ENCODE measurements at regions not wholly inside any gene's neighbourhood (a gene's known extent, or its start where the extent isn't known, plus 50 kb on each side); places are given as distances from the start of the nearest gene placed in this dataset.

DNA sequence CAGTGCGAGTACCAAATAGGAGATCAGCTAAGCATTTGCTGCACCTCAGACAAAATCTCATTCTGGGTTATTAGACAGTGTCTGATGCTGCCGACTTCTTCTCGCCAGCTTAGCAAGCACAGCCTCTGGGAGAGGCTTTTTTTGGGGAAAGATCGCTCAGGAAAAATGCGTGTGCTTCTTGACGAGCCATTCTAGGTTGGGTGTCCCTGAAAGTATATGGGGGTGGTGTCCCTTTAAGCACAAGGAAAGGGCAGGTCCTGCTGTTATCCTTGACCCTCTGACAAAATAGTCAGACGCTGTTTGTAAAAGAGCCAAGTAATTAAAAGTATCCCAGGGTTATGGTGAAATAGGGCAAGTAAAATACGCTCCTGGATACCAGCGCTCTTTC lies 540.1 kb upstream of the FZD8 start (continued):
- TF ChIP-seq, protein P1, sequence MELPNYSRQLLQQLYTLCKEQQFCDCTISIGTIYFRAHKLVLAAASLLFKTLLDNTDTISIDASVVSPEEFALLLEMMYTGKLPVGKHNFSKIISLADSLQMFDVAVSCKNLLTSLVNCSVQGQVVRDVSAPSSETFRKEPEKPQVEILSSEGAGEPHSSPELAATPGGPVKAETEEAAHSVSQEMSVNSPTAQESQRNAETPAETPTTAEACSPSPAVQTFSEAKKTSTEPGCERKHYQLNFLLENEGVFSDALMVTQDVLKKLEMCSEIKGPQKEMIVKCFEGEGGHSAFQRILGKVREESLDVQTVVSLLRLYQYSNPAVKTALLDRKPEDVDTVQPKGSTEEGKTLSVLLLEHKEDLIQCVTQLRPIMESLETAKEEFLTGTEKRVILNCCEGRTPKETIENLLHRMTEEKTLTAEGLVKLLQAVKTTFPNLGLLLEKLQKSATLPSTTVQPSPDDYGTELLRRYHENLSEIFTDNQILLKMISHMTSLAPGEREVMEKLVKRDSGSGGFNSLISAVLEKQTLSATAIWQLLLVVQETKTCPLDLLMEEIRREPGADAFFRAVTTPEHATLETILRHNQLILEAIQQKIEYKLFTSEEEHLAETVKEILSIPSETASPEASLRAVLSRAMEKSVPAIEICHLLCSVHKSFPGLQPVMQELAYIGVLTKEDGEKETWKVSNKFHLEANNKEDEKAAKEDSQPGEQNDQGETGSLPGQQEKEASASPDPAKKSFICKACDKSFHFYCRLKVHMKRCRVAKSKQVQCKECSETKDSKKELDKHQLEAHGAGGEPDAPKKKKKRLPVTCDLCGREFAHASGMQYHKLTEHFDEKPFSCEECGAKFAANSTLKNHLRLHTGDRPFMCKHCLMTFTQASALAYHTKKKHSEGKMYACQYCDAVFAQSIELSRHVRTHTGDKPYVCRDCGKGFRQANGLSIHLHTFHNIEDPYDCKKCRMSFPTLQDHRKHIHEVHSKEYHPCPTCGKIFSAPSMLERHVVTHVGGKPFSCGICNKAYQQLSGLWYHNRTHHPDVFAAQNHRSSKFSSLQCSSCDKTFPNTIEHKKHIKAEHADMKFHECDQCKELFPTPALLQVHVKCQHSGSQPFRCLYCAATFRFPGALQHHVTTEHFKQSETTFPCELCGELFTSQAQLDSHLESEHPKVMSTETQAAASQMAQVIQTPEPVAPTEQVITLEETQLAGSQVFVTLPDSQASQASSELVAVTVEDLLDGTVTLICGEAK (IDR thresholded peaks at IDR 0.05; ENCODE audit: borderline replicate concordance), result no peak
- TF ChIP-seq EP300 (IDR thresholded peaks at IDR 0.05; ENCODE audit: borderline replicate concordance in 1 of 2, control insufficient read depth in 1 of 2, low read depth in 2 of 2, low read length in 2 of 2) (no peak), NR2F1 (conservative IDR thresholded peaks at IDR 0.05) (no peak), CBX5 (IDR thresholded peaks at IDR 0.05; ENCODE audit: low read depth) (no peak)
- TF ChIP-seq, protein P2, sequence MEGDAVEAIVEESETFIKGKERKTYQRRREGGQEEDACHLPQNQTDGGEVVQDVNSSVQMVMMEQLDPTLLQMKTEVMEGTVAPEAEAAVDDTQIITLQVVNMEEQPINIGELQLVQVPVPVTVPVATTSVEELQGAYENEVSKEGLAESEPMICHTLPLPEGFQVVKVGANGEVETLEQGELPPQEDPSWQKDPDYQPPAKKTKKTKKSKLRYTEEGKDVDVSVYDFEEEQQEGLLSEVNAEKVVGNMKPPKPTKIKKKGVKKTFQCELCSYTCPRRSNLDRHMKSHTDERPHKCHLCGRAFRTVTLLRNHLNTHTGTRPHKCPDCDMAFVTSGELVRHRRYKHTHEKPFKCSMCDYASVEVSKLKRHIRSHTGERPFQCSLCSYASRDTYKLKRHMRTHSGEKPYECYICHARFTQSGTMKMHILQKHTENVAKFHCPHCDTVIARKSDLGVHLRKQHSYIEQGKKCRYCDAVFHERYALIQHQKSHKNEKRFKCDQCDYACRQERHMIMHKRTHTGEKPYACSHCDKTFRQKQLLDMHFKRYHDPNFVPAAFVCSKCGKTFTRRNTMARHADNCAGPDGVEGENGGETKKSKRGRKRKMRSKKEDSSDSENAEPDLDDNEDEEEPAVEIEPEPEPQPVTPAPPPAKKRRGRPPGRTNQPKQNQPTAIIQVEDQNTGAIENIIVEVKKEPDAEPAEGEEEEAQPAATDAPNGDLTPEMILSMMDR (IDR thresholded peaks at IDR 0.05 in 2 of 3, conservative IDR thresholded peaks at IDR 0.05 in 1 of 3; ENCODE audit: control insufficient read depth in 2 of 3, extremely low read depth in 1 of 3, insufficient read depth in 1 of 3, low read depth in 3 of 3, low read length in 3 of 3), result no peak
